H1 (cell line): ENCODE measurements at regions not wholly inside any gene's neighbourhood (a gene's known extent, or its start where the extent isn't known, plus 50 kb on each side); places are given as distances from the start of the nearest gene placed in this dataset.

Source experiments
- CTCF ChIA-PET: fragments of 300-600 bp; sonication (Branson Sonifier 250); formaldehyde crosslinking; loops from one replicate; lab custom pipeline; 2021; ENCODE audit not compliant: partially characterized antibody; lab: Charles Lee
- POLR2A ChIA-PET: fragments of 300-600 bp; sonication (Branson Sonifier 250); formaldehyde crosslinking; loops from one replicate; lab custom pipeline; 2021; ENCODE audit warnings: inconsistent platforms; ENCODE audit not compliant: partially characterized antibody; lab: Charles Lee
- DNase-seq, 2 experiments: peaks; one replicate each; pipeline versions ENCODE4 v3.0.0 to v3.0.0-alpha.2; 2010 to 2022; ENCODE audit warnings: low spot score in 2 of 2, low read depth in 1 of 2, mixed read lengths in 1 of 2
- FAIRE-seq: peaks from 2 replicates; lab custom pipeline; 2011; peaks lifted over from hg19 to GRCh38; lab: Jason Lieb, UNC
- H2AFZ ChIP-seq: 2 replicates; pipeline ENCODE4 v1.8.1; 2012; ENCODE audit warnings: low read length, inconsistent platforms
- H2AK5ac ChIP-seq: 2 replicates; pipeline ENCODE4 v1.6.1; 2013; ENCODE audit warnings: low read depth, low read length
- H2BK120ac ChIP-seq: replicated peaks from 2 replicates; pipeline ENCODE3; 2013; ENCODE audit warnings: low read depth, low read length, inconsistent platforms
- H2BK12ac ChIP-seq: 2 replicates; pipeline ENCODE4 v1.6.1; 2013; ENCODE audit warnings: low read depth, low read length
- H2BK15ac ChIP-seq: 2 replicates; pipeline ENCODE4 v1.6.1; 2013; ENCODE audit warnings: low read length
- H2BK20ac ChIP-seq: 2 replicates; pipeline ENCODE4 v1.6.1; 2013; ENCODE audit warnings: low read length
- H2BK5ac ChIP-seq: 2 replicates; pipeline ENCODE4 v1.6.1; 2013; ENCODE audit warnings: low read depth, low read length
- H3K14ac ChIP-seq: 2 replicates; pipeline ENCODE4 v1.6.1; 2013; ENCODE audit warnings: inconsistent platforms; ENCODE audit not compliant: insufficient read length
- H3K18ac ChIP-seq: 2 replicates; pipeline ENCODE4 v1.6.1; 2013; ENCODE audit warnings: low read length; ENCODE audit errors: extremely low read depth
- H3K23ac ChIP-seq: 2 replicates; pipeline ENCODE4 v1.6.1; 2013; ENCODE audit warnings: inconsistent platforms; ENCODE audit not compliant: insufficient read length
- H3K23me2 ChIP-seq: 2 replicates; pipeline ENCODE4 v1.6.1; 2013; ENCODE audit warnings: low read depth, low read length
- H3K27ac ChIP-seq: 2 replicates; pipeline ENCODE4 v1.6.1; 2011; ENCODE audit warnings: low read depth, low read length, inconsistent platforms
- H3K27me3 ChIP-seq, 4 experiments: replicated peaks in 1 of 4; 1 replicate in 1 of 4; 2 replicates in 3 of 4; pipeline versions ENCODE4 v1.6.1 to v1.8.1; 2011 to 2013; ENCODE audit warnings: low read length in 3 of 4, mild to moderate bottlenecking in 3 of 4, inconsistent platforms in 2 of 4, mixed read lengths in 2 of 4, moderate library complexity in 1 of 4; ENCODE audit not compliant: control insufficient read depth in 3 of 4, insufficient read depth in 3 of 4; ENCODE audit errors: extremely low read depth in 1 of 4
- H3K36me3 ChIP-seq, 4 experiments: 2 replicates each; pipeline versions ENCODE4 v1.6.1 to v1.8.1; 2011 to 2013; ENCODE audit warnings: mild to moderate bottlenecking in 4 of 4, low read length in 3 of 4, moderate library complexity in 2 of 4, control low read depth in 1 of 4, inconsistent platforms in 1 of 4; ENCODE audit not compliant: insufficient read depth in 4 of 4, control insufficient read depth in 2 of 4
- H3K4ac ChIP-seq: replicated peaks from 2 replicates; pipeline ENCODE3; 2013; ENCODE audit warnings: low read length, low read depth, mixed read lengths, inconsistent platforms; ENCODE audit not compliant: insufficient read length
- H3K4me1 ChIP-seq, 4 experiments: replicated peaks in 1 of 4; 1 replicate in 1 of 4; 2 replicates in 3 of 4; pipeline versions ENCODE4 v1.6.1 to v1.8.1; 2011 to 2013; ENCODE audit warnings: low read length in 3 of 4, inconsistent platforms in 2 of 4, mixed read lengths in 1 of 4; ENCODE audit not compliant: insufficient read depth in 4 of 4, control insufficient read depth in 3 of 4
- H3K4me2 ChIP-seq, 2 experiments: 2 replicates each; pipeline versions ENCODE4 v1.6.1 to v1.8.1; 2011 to 2013; ENCODE audit warnings: low read depth in 2 of 2, low read length in 2 of 2, control low read depth in 1 of 2, inconsistent platforms in 1 of 2, mild to moderate bottlenecking in 1 of 2; ENCODE audit not compliant: insufficient read depth in 1 of 2
- H3K4me3 ChIP-seq, 4 experiments: fragments of 200-600, 300-600 bp in 1 of 4; sonication (generic), shearing (Covaris generic), sonication (Bioruptor Twin) in 1 of 4; 2 replicates each; pipeline versions ENCODE4 v1.5.1 to v1.8.1; 2011 to 2016; ENCODE audit warnings: low read length in 4 of 4, low read depth in 3 of 4, control low read depth in 2 of 4, inconsistent platforms in 2 of 4, mild to moderate bottlenecking in 2 of 4, mixed read lengths in 1 of 4, moderate library complexity in 1 of 4; ENCODE audit not compliant: insufficient read depth in 2 of 4; ENCODE audit errors: extremely low read depth in 1 of 4
- H3K56ac ChIP-seq: replicated peaks from 2 replicates; pipeline ENCODE3; 2013; ENCODE audit warnings: low read depth, mild to moderate bottlenecking, mixed read lengths, low read length, inconsistent platforms; ENCODE audit not compliant: insufficient read length
- H3K79me1 ChIP-seq: 2 replicates; pipeline ENCODE4 v1.6.1; 2013; ENCODE audit warnings: low read depth, low read length, control low read depth
- H3K79me2 ChIP-seq, 2 experiments: 2 replicates each; pipeline versions ENCODE4 v1.6.1 to v1.8.1; 2012 to 2013; ENCODE audit warnings: low read length in 2 of 2, mild to moderate bottlenecking in 2 of 2, inconsistent platforms in 1 of 2; ENCODE audit not compliant: insufficient read depth in 2 of 2, control insufficient read depth in 1 of 2
- H3K9ac ChIP-seq, 4 experiments: replicated peaks in 1 of 4; 1 replicate in 1 of 4; 2 replicates in 3 of 4; pipeline versions ENCODE4 v1.6.1 to v1.8.1; 2011 to 2013; ENCODE audit warnings: low read depth in 3 of 4, low read length in 3 of 4, control low read depth in 2 of 4, mild to moderate bottlenecking in 2 of 4, moderate library complexity in 2 of 4, inconsistent platforms in 1 of 4; ENCODE audit errors: extremely low read depth in 1 of 4
- H3K9me3 ChIP-seq, 2 experiments: 2 replicates each; pipeline versions ENCODE4 v1.6.1 to v1.8.1; 2012 to 2013; ENCODE audit warnings: mild to moderate bottlenecking in 2 of 2, moderate library complexity in 2 of 2, control low read depth in 1 of 2, inconsistent platforms in 1 of 2, low read depth in 1 of 2, low read length in 1 of 2, mixed read lengths in 1 of 2; ENCODE audit not compliant: insufficient read depth in 2 of 2
- H4K20me1 ChIP-seq, 2 experiments: replicated peaks in 1 of 2; 2 replicates each; pipeline versions ENCODE3 to v1.8.1; 2011 to 2013; ENCODE audit warnings: inconsistent platforms in 2 of 2, low read length in 2 of 2, mild to moderate bottlenecking in 1 of 2; ENCODE audit not compliant: insufficient read depth in 2 of 2, control insufficient read depth in 1 of 2
- H4K5ac ChIP-seq: 2 replicates; pipeline ENCODE4 v1.6.1; 2013; ENCODE audit warnings: low read length, low read depth, mixed read lengths, inconsistent platforms; ENCODE audit not compliant: insufficient read length
- H4K8ac ChIP-seq: 2 replicates; pipeline ENCODE4 v1.8.0; 2013; ENCODE audit warnings: mild to moderate bottlenecking, moderate library complexity, low read length, inconsistent platforms; ENCODE audit not compliant: insufficient read depth; ENCODE audit errors: extremely low read depth
- H4K91ac ChIP-seq: replicated peaks from 2 replicates; pipeline ENCODE3; 2013; ENCODE audit warnings: low read length, mixed read lengths, inconsistent platforms; ENCODE audit not compliant: insufficient read length
- ASH2L ChIP-seq: fragments of 200-600, 300-600 bp; sonication (generic); IDR thresholded peaks from one replicate; pipeline ENCODE4 v1.7.1; 2017; ENCODE audit warnings: low read length
- JUND ChIP-seq: IDR thresholded peaks from 2 replicates; pipeline ENCODE4 v1.6.1; 2011; ENCODE audit warnings: mild to moderate bottlenecking, improper control_type of control experiment, low read length
- KDM4A ChIP-seq: IDR thresholded peaks from one replicate; pipeline ENCODE4 v1.7.1; 2012; ENCODE audit warnings: low read depth, mild to moderate bottlenecking, moderate library complexity, low read length, inconsistent platforms; ENCODE audit not compliant: severe bottlenecking
- MAFK ChIP-seq: IDR thresholded peaks from 2 replicates; pipeline ENCODE4 v1.6.1; 2012; ENCODE audit warnings: low read depth, mild to moderate bottlenecking, improper control_type of control experiment, low read length
- RXRA ChIP-seq: IDR thresholded peaks from 2 replicates; pipeline ENCODE4 v1.6.1; 2011; ENCODE audit warnings: low read depth, mild to moderate bottlenecking, low read length, moderate library complexity; ENCODE audit not compliant: insufficient read depth
- SP1 ChIP-seq: IDR thresholded peaks from 2 replicates; pipeline ENCODE4 v1.6.1; 2011; ENCODE audit warnings: low read depth, low read length
- TCF12 ChIP-seq: IDR thresholded peaks from 2 replicates; pipeline ENCODE4 v1.6.1; 2011; ENCODE audit warnings: low read depth, mild to moderate bottlenecking, low read length
- WGBS, 2 experiments: shearing (Covaris generic) in 1 of 2; methylation state at CpG; one replicate each; pipeline versions ENCODE4 v1.1.6 to v1.1.7; 2013 to 2015; ENCODE audit warnings: low lambda C conversion rate in 2 of 2, mixed read lengths in 2 of 2, inconsistent platforms in 1 of 2, low coverage in 1 of 2, missing lambda C conversion rate in 1 of 2; ENCODE audit not compliant: insufficient replicate concordance in 2 of 2, insufficient coverage in 1 of 2, insufficient read length in 1 of 2; ENCODE audit errors: extremely low coverage in 1 of 2, missing lambda C conversion rate in 1 of 2; 5-methylcytosine and 5-hydroxymethylcytosine counted together

DNA sequence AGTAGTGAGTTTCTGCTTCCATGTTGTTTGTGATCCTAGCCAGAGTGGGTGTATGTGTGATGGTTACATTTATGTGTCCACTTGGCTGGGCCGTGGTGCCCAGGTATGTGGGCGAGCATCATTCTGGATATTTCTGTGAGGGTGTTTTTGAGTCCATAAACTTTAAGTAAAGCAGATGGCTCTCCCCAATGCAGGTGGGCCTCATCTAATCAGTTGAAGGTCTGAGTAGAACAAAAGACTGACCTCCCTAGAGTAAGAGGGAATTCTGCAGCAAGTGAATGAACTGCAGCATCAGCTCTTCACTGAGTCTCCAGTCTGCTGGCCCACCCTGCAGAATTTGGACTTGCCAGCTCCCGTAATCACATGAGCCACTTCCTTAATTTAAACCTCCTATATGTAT lies 571.9 kb downstream of the ACTR3B start:
- H3K36me3 ChIP-seq: no peaks in the 10 kb centered on the region
- no peak overlapping the region for H3K4me3 ChIP-seq
- H3K79me2 ChIP-seq: no peaks in the 10 kb centered on the region
- no peak overlapping the region for H3K23ac ChIP-seq
- no peak overlapping the region for H4K5ac ChIP-seq
- H2BK120ac ChIP-seq: no peak overlapping the region
- H3K4me2 ChIP-seq: no peak overlapping the region
- no peak overlapping the region for H4K8ac ChIP-seq
- POLR2A ChIA-PET: no interaction called here
- no peak overlapping the region for H3K4ac ChIP-seq
- no peaks in the 10 kb centered on the region for H3K23me2 ChIP-seq
- no peak overlapping the region for H3K14ac ChIP-seq
- H2BK15ac ChIP-seq: no peak overlapping the region
- H3K27ac ChIP-seq: no peak overlapping the region
- H2BK12ac ChIP-seq: no peak overlapping the region
- no peak overlapping the region for H2BK5ac ChIP-seq
- WGBS, 2 experiments: 84% methylated on average over 3 of the region's 3 CpGs; no CpG with 5 or more reads in 1 of the 2 experiments
- TF ChIP-seq ASH2L (no peak), TCF12 (no peak), MAFK (no peak), RXRA (no peak), SP1 (no peak), JUND (no peak), KDM4A (no peak)
- H3K56ac ChIP-seq: no peak overlapping the region
- H2AK5ac ChIP-seq: no peak overlapping the region
- H3K79me1 ChIP-seq: no peaks in the 10 kb centered on the region
- no peak overlapping the region for H2AFZ ChIP-seq
- no peaks in the 10 kb centered on the region for H3K4me1 ChIP-seq
- no peak for DNase-seq
- H3K18ac ChIP-seq: no peak overlapping the region
- CTCF ChIA-PET: no interaction called here
- no peak overlapping the region for H2BK20ac ChIP-seq
- no peak for FAIRE-seq
- H3K27me3 ChIP-seq: no peaks in the 10 kb centered on the region
- peaks cover 31 to 49% of the 10 kb centered on the region in 2 experiments; a peak in 3 of 4 replicates for H3K9me3 ChIP-seq
- H4K91ac ChIP-seq: no peak overlapping the region
- no peak overlapping the region for H3K9ac ChIP-seq
- no peaks in the 10 kb centered on the region for H4K20me1 ChIP-seq
